Mesenchymal stem cell (in vitro differentiated cells and primary cell): ENCODE measurements at regions not wholly inside any gene's neighbourhood (a gene's known extent, or its start where the extent isn't known, plus 50 kb on each side); places are given as distances from the start of the nearest gene placed in this dataset.

Experiments
- DNase-seq: peaks from one replicate; pipeline ENCODE4 v3.0.0-alpha.2; 2013
- H2AFZ ChIP-seq: one replicate; pipeline ENCODE4 v1.6.1; 2013; ENCODE audit warnings: low read depth, mild to moderate bottlenecking, control low read depth, inconsistent platforms, low read length, moderate library complexity
- H2AK5ac ChIP-seq: 2 replicates; pipeline ENCODE4 v1.6.1; 2013; ENCODE audit warnings: low read length, moderate library complexity, mild to moderate bottlenecking, inconsistent platforms; ENCODE audit not compliant: severe bottlenecking
- H2BK120ac ChIP-seq: one replicate; pipeline ENCODE4 v1.6.1; 2013; ENCODE audit warnings: low read depth, mild to moderate bottlenecking, inconsistent platforms, low read length, moderate library complexity
- H2BK12ac ChIP-seq, 2 experiments: one replicate each; pipeline ENCODE4 v1.6.1; 2013; ENCODE audit warnings: inconsistent platforms in 2 of 2, low read length in 2 of 2, mild to moderate bottlenecking in 2 of 2, moderate library complexity in 2 of 2, control low read depth in 1 of 2
- H2BK15ac ChIP-seq: one replicate; pipeline ENCODE4 v1.6.1; 2013; ENCODE audit warnings: mild to moderate bottlenecking, low read depth, inconsistent platforms; ENCODE audit not compliant: poor library complexity, severe bottlenecking
- H2BK5ac ChIP-seq: 2 replicates; pipeline ENCODE4 v1.6.1; 2013; ENCODE audit warnings: low read depth, mild to moderate bottlenecking, low read length, control low read depth, inconsistent platforms; ENCODE audit not compliant: poor library complexity, severe bottlenecking
- H3K14ac ChIP-seq, 2 experiments: one replicate each; pipeline ENCODE4 v1.6.1; 2013; ENCODE audit warnings: inconsistent platforms in 2 of 2, low read length in 2 of 2, control low read depth in 1 of 2, mild to moderate bottlenecking in 1 of 2, moderate library complexity in 1 of 2
- H3K18ac ChIP-seq, 2 experiments: one replicate each; pipeline ENCODE4 v1.6.1; 2013; ENCODE audit warnings: inconsistent platforms in 2 of 2, low read length in 2 of 2, control low read depth in 1 of 2, low read depth in 1 of 2, mild to moderate bottlenecking in 1 of 2
- H3K23ac ChIP-seq, 2 experiments: one replicate each; pipeline ENCODE4 v1.6.1; 2013; ENCODE audit warnings: inconsistent platforms in 2 of 2, low read length in 2 of 2, mild to moderate bottlenecking in 2 of 2, moderate library complexity in 2 of 2, control low read depth in 1 of 2
- H3K27ac ChIP-seq: 2 replicates; pipeline ENCODE4 v1.5.1; 2013; ENCODE audit warnings: mild to moderate bottlenecking, moderate library complexity, low read length, control low read depth, inconsistent platforms; ENCODE audit not compliant: poor library complexity, severe bottlenecking
- H3K27me3 ChIP-seq, 2 experiments: 2 replicates each; pipeline versions ENCODE4 v1.6.1 to v1.7.0; 2013; ENCODE audit warnings: low read length in 2 of 2, mild to moderate bottlenecking in 2 of 2, moderate library complexity in 2 of 2, control low read depth in 1 of 2, inconsistent platforms in 1 of 2; ENCODE audit not compliant: control insufficient read depth in 1 of 2, insufficient read depth in 1 of 2
- H3K36me3 ChIP-seq, 2 experiments: 2 replicates each; pipeline versions ENCODE4 v1.6.1 to v1.7.0; 2013; ENCODE audit warnings: low read length in 2 of 2, control low read depth in 1 of 2, inconsistent platforms in 1 of 2, low read depth in 1 of 2, mild to moderate bottlenecking in 1 of 2; ENCODE audit not compliant: insufficient read depth in 2 of 2, control insufficient read depth in 1 of 2
- H3K4ac ChIP-seq, 2 experiments: one replicate each; pipeline ENCODE4 v1.6.1; 2013; ENCODE audit warnings: inconsistent platforms in 2 of 2, low read length in 2 of 2, mild to moderate bottlenecking in 2 of 2, moderate library complexity in 2 of 2, control low read depth in 1 of 2, low read depth in 1 of 2
- H3K4me1 ChIP-seq: 2 replicates; pipeline ENCODE4 v1.6.1; 2013; ENCODE audit warnings: low read depth, low read length, control low read depth; ENCODE audit not compliant: control insufficient read depth, insufficient read depth
- H3K4me2 ChIP-seq: 2 replicates; pipeline ENCODE4 v1.6.1; 2013; ENCODE audit warnings: low read length, mild to moderate bottlenecking, inconsistent platforms; ENCODE audit not compliant: poor library complexity, severe bottlenecking
- H3K4me3 ChIP-seq, 2 experiments: 2 replicates each; pipeline versions ENCODE4 v1.5.1 to v1.7.0; 2013; ENCODE audit warnings: low read length in 2 of 2, mild to moderate bottlenecking in 2 of 2, control low read depth in 1 of 2, low read depth in 1 of 2; ENCODE audit not compliant: insufficient read depth in 1 of 2
- H3K79me1 ChIP-seq: replicated peaks from 2 replicates; pipeline ENCODE4 v1.6.1; 2013; ENCODE audit warnings: mild to moderate bottlenecking, control low read depth, low read length, inconsistent platforms; ENCODE audit not compliant: poor library complexity, severe bottlenecking
- H3K9ac ChIP-seq: 2 replicates; pipeline ENCODE4 v1.7.0; 2013; ENCODE audit warnings: mild to moderate bottlenecking, low read length, moderate library complexity
- H3K9me3 ChIP-seq: 2 replicates; pipeline ENCODE4 v1.7.0; 2013; ENCODE audit warnings: mild to moderate bottlenecking, low read length; ENCODE audit not compliant: control insufficient read depth
- H4K8ac ChIP-seq: one replicate; pipeline ENCODE4 v1.6.1; 2013; ENCODE audit warnings: inconsistent platforms, mild to moderate bottlenecking, low read length, moderate library complexity
- H4K91ac ChIP-seq: one replicate; pipeline ENCODE4 v1.6.1; 2013; ENCODE audit warnings: mild to moderate bottlenecking, low read length, inconsistent platforms
- WGBS: methylation state at CpG from one replicate; pipeline ENCODE4 v1.1.7; 2013; ENCODE audit warnings: mixed read lengths; 5-methylcytosine and 5-hydroxymethylcytosine counted together

GRCh38 chr14:93861836-93862235 is 65.3 kb upstream of the FAM181A start:
- Histone ChIP-seq H3K23ac (no peak overlapping the region), H3K79me1 (no peaks in the 10 kb centered on the region), H2BK15ac (no peak overlapping the region), H3K4ac (no peak overlapping the region), H2AFZ (no peak overlapping the region), H3K4me2 (no peak overlapping the region), H3K4me3 (no peak overlapping the region), H2AK5ac (no peak overlapping the region), H3K14ac (no peak overlapping the region), H2BK120ac (no peak overlapping the region), H4K91ac (no peak overlapping the region), H3K36me3 (no peaks in the 10 kb centered on the region), H3K27me3 (peaks cover 0 to 40% of the 10 kb centered on the region in 2 experiments), H2BK12ac (no peak overlapping the region), H3K18ac (no peak overlapping the region), H3K9ac (no peak overlapping the region), H3K4me1 (no peaks in the 10 kb centered on the region), H3K9me3 (no peaks in the 10 kb centered on the region), H4K8ac (no peak overlapping the region), H3K27ac (no peak overlapping the region), H2BK5ac (no peak overlapping the region)
- 78% methylated on average over 5 of the region's 5 CpGs for WGBS
- no peak for DNase-seq

DNA sequence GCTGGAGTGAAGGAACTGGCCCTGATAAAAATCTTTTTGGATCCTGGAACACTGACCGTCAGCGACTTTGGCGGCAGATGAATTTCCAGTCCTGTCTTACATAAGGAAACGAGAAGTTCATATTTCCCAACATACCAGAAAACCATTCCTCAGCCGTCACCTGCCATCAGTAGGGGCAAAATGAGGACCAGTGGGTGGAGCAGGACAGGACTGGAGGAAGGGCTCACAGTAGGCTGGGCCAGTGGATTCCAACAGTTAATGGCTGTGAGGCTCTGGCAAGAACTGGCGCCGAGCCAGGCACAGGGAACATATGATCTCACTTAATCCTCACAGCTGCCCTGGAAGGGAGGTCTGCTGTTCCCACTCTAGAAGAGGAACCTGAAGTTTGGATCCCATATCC is 67.2 kb upstream of the FAM181A start:
- no peak overlapping the region for H3K9ac ChIP-seq
- H4K91ac ChIP-seq, result no peak overlapping the region
- H3K4me1 ChIP-seq, result no peaks in the 10 kb centered on the region
- H4K8ac ChIP-seq, result no peak overlapping the region
- no peaks in the 10 kb centered on the region for H3K79me1 ChIP-seq
- no peak overlapping the region for H2BK5ac ChIP-seq
- H3K27ac ChIP-seq, result no peak overlapping the region
- H3K36me3 ChIP-seq, result no peaks in the 10 kb centered on the region
- no peak overlapping the region for H3K4me3 ChIP-seq
- no peak for DNase-seq
- H3K4ac ChIP-seq, result no peak overlapping the region
- H2BK120ac ChIP-seq, result no peak overlapping the region
- H2BK15ac ChIP-seq, result no peak overlapping the region
- no peak overlapping the region for H3K4me2 ChIP-seq
- H3K18ac ChIP-seq, result no peak overlapping the region
- no peak overlapping the region for H3K14ac ChIP-seq
- no peak overlapping the region for H3K23ac ChIP-seq
- no peak overlapping the region for H2AFZ ChIP-seq
- peaks cover 0 to 52% of the 10 kb centered on the region in 2 experiments for H3K27me3 ChIP-seq
- 100% methylated on average over 5 of the region's 7 CpGs for WGBS
- no peaks in the 10 kb centered on the region for H3K9me3 ChIP-seq
- H2BK12ac ChIP-seq, result no peak overlapping the region
- H2AK5ac ChIP-seq, result no peak overlapping the region

DNA sequence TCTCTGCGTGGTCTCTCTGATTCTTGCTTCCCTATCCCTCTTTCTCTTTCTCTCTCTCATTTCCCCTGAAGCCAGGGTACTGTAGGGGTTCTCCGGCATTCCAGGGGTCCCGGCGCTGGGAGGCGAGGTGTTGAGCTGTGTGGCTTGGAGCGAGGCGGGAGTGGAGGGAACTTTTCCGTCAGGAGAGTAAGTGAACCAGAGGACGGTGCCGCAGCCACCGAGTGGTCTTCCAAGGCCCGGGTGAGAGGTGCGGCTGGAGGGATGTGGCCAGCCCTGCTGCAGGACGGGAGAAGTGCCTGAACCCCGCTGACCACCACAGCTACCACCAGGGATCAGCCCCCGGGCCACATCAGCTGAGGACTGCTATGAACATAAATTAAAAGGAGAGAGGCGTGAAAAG is 68.2 kb upstream of the FAM181A start:
- Histone ChIP-seq H4K8ac (no peak overlapping the region), H2AFZ (no peak overlapping the region), H3K14ac (no peak overlapping the region), H3K4ac (no peak overlapping the region), H3K27ac (no peak overlapping the region), H2BK120ac (no peak overlapping the region), H3K4me2 (no peak overlapping the region), H3K18ac (no peak overlapping the region), H3K9me3 (no peaks in the 10 kb centered on the region), H3K23ac (no peak overlapping the region), H3K27me3 (peaks cover 0 to 52% of the 10 kb centered on the region in 2 experiments), H4K91ac (no peak overlapping the region), H3K36me3 (no peaks in the 10 kb centered on the region), H3K4me1 (no peaks in the 10 kb centered on the region), H3K4me3 (no peak overlapping the region), H2BK12ac (no peak overlapping the region), H2AK5ac (no peak overlapping the region), H3K79me1 (no peaks in the 10 kb centered on the region), H2BK15ac (no peak overlapping the region), H2BK5ac (no peak overlapping the region), H3K9ac (no peak overlapping the region)
- 90% methylated on average over 13 of the region's 17 CpGs for WGBS
- no peak for DNase-seq

DNA sequence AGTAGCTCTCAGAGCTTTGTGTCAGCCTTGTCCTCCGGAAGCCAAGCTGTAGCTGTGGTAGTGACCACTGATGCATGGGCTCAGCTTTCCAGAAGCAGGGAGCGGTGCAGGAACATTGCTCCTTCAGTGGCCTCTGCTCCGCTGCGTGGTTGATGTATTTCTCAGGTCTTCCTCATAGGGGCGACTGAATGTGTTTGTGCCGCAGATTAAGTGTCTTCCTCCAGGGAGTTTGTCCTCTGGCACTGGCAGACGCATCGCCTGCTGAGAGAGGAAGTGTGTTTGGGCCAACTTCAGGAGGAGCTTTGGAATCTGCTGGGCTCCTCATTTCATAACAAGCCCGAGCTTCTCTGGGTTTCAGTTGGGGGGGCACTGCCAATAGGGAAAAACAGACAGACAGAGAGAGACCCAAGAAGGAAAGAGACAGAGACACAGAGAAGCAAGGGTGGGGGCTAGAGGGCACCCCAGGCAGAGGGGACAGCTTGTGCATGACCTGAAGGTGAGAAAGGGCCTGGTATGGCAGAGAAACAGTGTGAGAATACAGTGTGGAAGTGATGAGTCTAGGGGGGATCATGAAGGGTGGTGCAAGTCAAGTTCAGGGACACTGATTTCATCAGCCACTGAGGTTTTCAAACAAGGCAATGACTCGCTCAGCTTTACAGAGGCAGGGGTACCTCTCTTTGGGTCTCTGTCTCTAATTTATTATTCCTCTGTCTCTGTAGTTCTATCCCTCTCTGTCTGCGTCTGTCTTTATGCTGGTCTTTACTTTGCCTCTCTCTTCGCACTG is 69.4 kb upstream of the PRIMA1 start:
- Histone ChIP-seq H2BK120ac (no peak overlapping the region), H3K14ac (no peak overlapping the region), H3K27me3 (peaks cover 0 to 55% of the 10 kb centered on the region in 2 experiments), H3K79me1 (no peaks in the 10 kb centered on the region), H3K36me3 (no peaks in the 10 kb centered on the region), H2BK15ac (no peak overlapping the region), H4K91ac (no peak overlapping the region), H2AFZ (no peak overlapping the region), H3K9me3 (no peaks in the 10 kb centered on the region), H3K27ac (no peak overlapping the region), H3K18ac (no peak overlapping the region), H4K8ac (no peak overlapping the region), H2BK5ac (no peak overlapping the region), H3K23ac (no peak overlapping the region), H3K4me3 (no peak overlapping the region), H3K4me2 (no peak overlapping the region), H3K9ac (no peak overlapping the region), H2AK5ac (no peak overlapping the region), H3K4ac (no peak overlapping the region), H2BK12ac (no peak overlapping the region), H3K4me1 (no peaks in the 10 kb centered on the region)
- 56% methylated on average over 12 of the region's 12 CpGs for WGBS
- no peak for DNase-seq
